NB4 (cell line): ENCODE measurements at regions not wholly inside any gene's neighbourhood (a gene's known extent, or its start where the extent isn't known, plus 50 kb on each side); places are given as distances from the start of the nearest gene placed in this dataset.

Experiments
- DNase-seq: peaks from one replicate; pipeline ENCODE4 v3.0.0; 2010; ENCODE audit warnings: low read depth
- H3K4me3 ChIP-seq: one replicate; pipeline ENCODE4 v1.5.1; 2011; ENCODE audit warnings: mild to moderate bottlenecking, low read depth, low read length, moderate library complexity
- CTCF ChIP-seq: IDR thresholded peaks from one replicate; pipeline ENCODE4 v1.5.1; 2012; ENCODE audit warnings: low read depth, low read length
- MAX ChIP-seq: IDR thresholded peaks from 2 replicates; pipeline ENCODE4 v1.6.1; 2011; ENCODE audit warnings: low read depth, low read length
- MYC ChIP-seq: IDR thresholded peaks from 2 replicates; pipeline ENCODE4 v1.6.1; 2011; ENCODE audit warnings: low read depth, low read length
- POLR2A ChIP-seq: IDR thresholded peaks from 2 replicates; pipeline ENCODE4 v1.6.1; 2011; ENCODE audit warnings: mild to moderate bottlenecking; ENCODE audit not compliant: insufficient read length; ENCODE audit errors: extremely low read depth

GRCh38 chr9:109923806-109924205, 143.8 kb downstream of the PALM2AKAP2 start:
- no peak for DNase-seq
- no peak overlapping the region for H3K4me3 ChIP-seq
- no peak for TF ChIP-seq CTCF
- TF ChIP-seq MYC = no peak
- TF ChIP-seq POLR2A = no peak
- TF ChIP-seq MAX = no peak

DNA sequence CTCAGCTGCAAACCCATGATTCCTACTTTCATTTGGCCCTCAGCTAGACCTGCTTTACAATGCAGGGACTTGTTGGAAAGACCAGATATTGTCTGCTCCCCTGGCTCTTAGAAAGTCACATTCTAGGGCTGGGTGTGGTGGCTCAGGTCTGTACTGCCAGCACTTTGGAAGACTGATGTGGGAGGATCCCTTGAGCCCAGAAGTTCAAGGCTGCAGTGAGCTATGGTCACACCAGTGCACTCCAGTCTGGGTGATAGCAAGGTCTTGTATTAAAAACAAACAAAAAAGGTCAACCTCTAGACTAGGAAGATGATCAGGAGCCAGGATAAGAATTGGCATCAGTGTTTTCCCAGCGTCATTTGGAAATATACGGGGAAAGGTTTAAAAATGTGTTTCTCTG, 145.8 kb downstream of the PALM2AKAP2 start:
- H3K4me3 ChIP-seq = no peak overlapping the region
- TF ChIP-seq CTCF = no peak
- TF ChIP-seq POLR2A = no peak
- TF ChIP-seq MYC = no peak
- TF ChIP-seq MAX = no peak
- DNase-seq = no peak

- TF ChIP-seq POLR2A (no peak), MYC (no peak)
- H3K4me3 ChIP-seq = no peak overlapping the region
- DNase-seq = peak; percentile 59
Measured at GRCh38 chr9:109926421-109926869, 146.4 kb downstream of the PALM2AKAP2 start.

GRCh38 chr9:109931623-109932022, 151.6 kb downstream of the PALM2AKAP2 start:
- H3K4me3 ChIP-seq = no peak overlapping the region
- DNase-seq = no peak
- TF ChIP-seq MYC (no peak), POLR2A (no peak), CTCF (no peak), MAX (no peak)

- no peak for TF ChIP-seq CTCF
- TF ChIP-seq POLR2A = no peak
- no peak for TF ChIP-seq MYC
- TF ChIP-seq MAX = no peak
- DNase-seq = no peak
- H3K4me3 ChIP-seq = no peak overlapping the region
Measured at GRCh38 chr9:109934136-109934856, 154.3 kb downstream of the PALM2AKAP2 start.

DNA sequence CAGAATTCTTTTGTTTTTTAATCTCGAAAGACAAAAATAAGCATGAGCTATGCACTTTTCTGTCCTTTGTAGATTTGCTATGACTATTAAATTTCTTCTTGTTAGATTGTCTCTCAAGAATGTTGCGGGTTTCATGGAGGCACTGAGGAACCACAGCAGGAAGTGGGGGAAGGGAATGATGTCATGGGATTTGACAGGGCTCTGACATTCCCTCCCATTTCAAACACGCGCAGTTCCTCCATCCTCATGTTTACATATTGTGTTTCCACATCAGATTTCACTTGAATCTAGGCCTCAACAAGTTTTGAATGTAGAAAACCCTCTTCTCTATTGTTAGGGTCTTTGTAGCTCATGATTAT, 154.8 kb downstream of the PALM2AKAP2 start:
- no peak for TF ChIP-seq MYC
- no peak for TF ChIP-seq POLR2A
- no peak for TF ChIP-seq CTCF
- no peak for TF ChIP-seq MAX
- DNase-seq = no peak

More for the DNA sequence above, 154.8 kb downstream of the PALM2AKAP2 start:
- H3K4me3 ChIP-seq = no peak overlapping the region
